KMS-11 (cell line): ENCODE measurements at regions not wholly inside any gene's neighbourhood (a gene's known extent, or its start where the extent isn't known, plus 50 kb on each side); places are given as distances from the start of the nearest gene placed in this dataset.

Experiments used
- H2AFZ ChIP-seq: fragments of 200-600 bp; sonication (generic); 2 replicates; pipeline ENCODE4 v1.6.1; 2016; ENCODE audit warnings: antibody characterized with exemption, mixed run types, low read depth
- H3K27ac ChIP-seq: fragments of 200-600 bp; sonication (generic); 2 replicates; pipeline ENCODE4 v1.6.1; 2016; ENCODE audit warnings: mild to moderate bottlenecking, mixed run types
- H3K27me3 ChIP-seq: fragments of 200-600 bp; sonication (generic); 2 replicates; pipeline ENCODE4 v1.6.1; 2017; ENCODE audit warnings: mild to moderate bottlenecking, low read depth, mixed run types, moderate library complexity; ENCODE audit not compliant: insufficient read depth
- H3K36me3 ChIP-seq: fragments of 200-600 bp; sonication (generic); 2 replicates; pipeline ENCODE4 v1.6.1; 2017; ENCODE audit warnings: mild to moderate bottlenecking, mixed run types; ENCODE audit not compliant: insufficient read depth
- H3K4me1 ChIP-seq: fragments of 200-600 bp; sonication (generic); 2 replicates; pipeline ENCODE4 v1.6.1; 2016; ENCODE audit warnings: mild to moderate bottlenecking, low read depth, mixed run types; ENCODE audit not compliant: poor library complexity, severe bottlenecking
- H3K4me2 ChIP-seq: fragments of 200-600 bp; sonication (generic); 2 replicates; pipeline ENCODE4 v1.7.0; 2016; ENCODE audit warnings: mild to moderate bottlenecking, mixed run types
- H3K4me3 ChIP-seq: fragments of 200-600 bp; sonication (generic); IDR thresholded peaks from 2 replicates; pipeline ENCODE4 v1.6.1; 2017; ENCODE audit warnings: low read depth, low read length, mixed read lengths; ENCODE audit not compliant: insufficient read depth
- H3K79me2 ChIP-seq: fragments of 200-600 bp; sonication (generic); 2 replicates; pipeline ENCODE4 v1.6.1; 2016; ENCODE audit warnings: low read depth, mixed run types; ENCODE audit not compliant: insufficient read depth
- H3K9ac ChIP-seq: fragments of 200-600 bp; sonication (generic); 2 replicates; pipeline ENCODE4 v1.6.1; 2016; ENCODE audit warnings: mild to moderate bottlenecking, mixed run types
- H4K20me1 ChIP-seq: fragments of 200-600 bp; sonication (generic); 2 replicates; pipeline ENCODE4 v1.6.1; 2016; ENCODE audit warnings: mild to moderate bottlenecking, mixed run types; ENCODE audit not compliant: insufficient read depth
- CTCF ChIP-seq: fragments of 200-600 bp; sonication (generic); conservative IDR thresholded peaks from 2 replicates; pipeline ENCODE4 v1.6.1; 2017; ENCODE audit warnings: low read depth, mild to moderate bottlenecking, antibody characterized with exemption, low read length, moderate library complexity, mixed read lengths

GRCh38 chr18:27649621-27650020, 464.5 kb upstream of the CHST9 start:
- Histone ChIP-seq H3K4me2 (no peak overlapping the region), H3K4me1 (peaks cover 18% of the 10 kb centered on the region), H3K36me3 (no peaks in the 10 kb centered on the region), H3K27me3 (no peaks in the 10 kb centered on the region), H3K79me2 (no peaks in the 10 kb centered on the region), H3K27ac (no peak overlapping the region), H4K20me1 (no peaks in the 10 kb centered on the region), H3K4me3 (no peak overlapping the region), H3K9ac (no peak overlapping the region), H2AFZ (no peak overlapping the region)
- no peak for TF ChIP-seq CTCF

GRCh38 chr18:27645929-27646328, 460.8 kb upstream of the CHST9 start:
- H3K4me1 ChIP-seq, result no peaks in the 10 kb centered on the region
- no peaks in the 10 kb centered on the region for H4K20me1 ChIP-seq
- H3K4me2 ChIP-seq, result no peak overlapping the region
- no peak overlapping the region for H3K27ac ChIP-seq
- no peak for TF ChIP-seq CTCF
- H3K36me3 ChIP-seq, result no peaks in the 10 kb centered on the region
- no peak overlapping the region for H2AFZ ChIP-seq
- H3K9ac ChIP-seq, result no peak overlapping the region
- H3K4me3 ChIP-seq, result no peak overlapping the region
- H3K79me2 ChIP-seq, result no peaks in the 10 kb centered on the region
- H3K27me3 ChIP-seq, result no peaks in the 10 kb centered on the region

GRCh38 chr18:27636576-27637085, 451.5 kb upstream of the CHST9 start:
- Histone ChIP-seq H3K4me1 (no peaks in the 10 kb centered on the region), H3K79me2 (no peaks in the 10 kb centered on the region), H3K4me3 (no peak overlapping the region), H3K27ac (no peak overlapping the region), H3K9ac (no peak overlapping the region), H3K4me2 (no peak overlapping the region), H3K27me3 (no peaks in the 10 kb centered on the region), H4K20me1 (no peaks in the 10 kb centered on the region), H2AFZ (no peak overlapping the region), H3K36me3 (no peaks in the 10 kb centered on the region)
- TF ChIP-seq CTCF, result no peak

GRCh38 chr18:27632706-27633105, 447.6 kb upstream of the CHST9 start:
- no peak overlapping the region for H3K9ac ChIP-seq
- no peaks in the 10 kb centered on the region for H3K79me2 ChIP-seq
- no peak overlapping the region for H3K27ac ChIP-seq
- TF ChIP-seq CTCF, result no peak
- H3K4me1 ChIP-seq, result no peaks in the 10 kb centered on the region
- no peaks in the 10 kb centered on the region for H3K27me3 ChIP-seq
- no peak overlapping the region for H3K4me3 ChIP-seq
- no peaks in the 10 kb centered on the region for H4K20me1 ChIP-seq
- no peaks in the 10 kb centered on the region for H3K36me3 ChIP-seq
- H3K4me2 ChIP-seq, result no peak overlapping the region
- H2AFZ ChIP-seq, result no peak overlapping the region
